Breast epithelium (tissue), 3 donors: ENCODE measurements at regions not wholly inside any gene's neighbourhood (a gene's known extent, or its start where the extent isn't known, plus 50 kb on each side); places are given as distances from the start of the nearest gene placed in this dataset.

Source experiments
- CTCF ChIP-seq, 3 donors: fragments of 450-650 bp; IDR thresholded peaks; one replicate each; pipeline ENCODE4 v1.5.1; 2016 to 2017; ENCODE audit warnings: antibody characterized with exemption in 3 of 3, mild to moderate bottlenecking in 3 of 3, moderate library complexity in 3 of 3
- POLR2A ChIP-seq: fragments of 450-650 bp; IDR thresholded peaks from one replicate; pipeline ENCODE4 v1.6.1; 2016; ENCODE audit warnings: antibody characterized with exemption, mild to moderate bottlenecking, moderate library complexity
- POLR2AphosphoS5 ChIP-seq, 3 donors: sonication (generic); formaldehyde crosslinking; IDR thresholded peaks; one replicate each; pipeline ENCODE4 v1.6.1; 2017; ENCODE audit warnings: antibody characterized with exemption in 3 of 3

DNA sequence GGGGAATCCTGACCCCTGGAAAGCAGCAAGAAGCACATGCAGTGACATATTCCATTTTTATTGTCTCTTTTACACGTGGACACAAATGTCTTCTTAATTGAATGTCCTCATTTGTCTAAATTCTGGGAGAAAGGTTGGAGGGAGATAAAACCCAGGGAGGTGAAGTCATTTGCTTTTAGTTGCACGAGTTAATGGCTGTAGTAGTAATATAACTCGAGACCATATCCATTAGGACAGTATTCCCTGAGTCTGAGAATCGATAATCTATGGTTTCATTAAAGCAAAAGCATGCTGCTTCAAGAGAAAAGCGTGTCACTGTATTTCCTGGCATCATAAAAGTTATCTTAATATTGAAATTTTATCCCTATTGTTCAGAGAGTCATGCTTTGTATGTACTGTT lies 216.0 kb upstream of the PELI2 start:
- TF ChIP-seq CTCF (IDR thresholded peaks at IDR 0.05) (no peak), POLR2A (no peak), POLR2AphosphoS5 (IDR thresholded peaks at IDR 0.05) (no peak)
